Astrocyte (in vitro differentiated cells and primary cell): ENCODE measurements at regions not wholly inside any gene's neighbourhood (a gene's known extent, or its start where the extent isn't known, plus 50 kb on each side); places are given as distances from the start of the nearest gene placed in this dataset.

ENCODE experiments used
- DNase-seq: peaks from one replicate; pipeline ENCODE4 v3.0.0-alpha.2; 2010; ENCODE audit warnings: low read depth
- FAIRE-seq: peaks from 2 replicates; lab custom pipeline; 2011; peaks lifted over from hg19 to GRCh38; lab: Jason Lieb, UNC
- H2AFZ ChIP-seq: 2 replicates; pipeline ENCODE4 v1.6.0; 2012; ENCODE audit warnings: low read depth, low read length, inconsistent platforms
- H3K27ac ChIP-seq: 2 replicates; pipeline ENCODE4 v1.5.1; 2011; ENCODE audit warnings: low read depth, low read length, inconsistent platforms
- H3K27me3 ChIP-seq: 2 replicates; pipeline ENCODE4 v1.6.0; 2011; ENCODE audit warnings: low read length, inconsistent platforms; ENCODE audit not compliant: insufficient read depth
- H3K36me3 ChIP-seq: 2 replicates; pipeline ENCODE4 v1.5.1; 2011; ENCODE audit warnings: low read length, inconsistent platforms; ENCODE audit not compliant: insufficient read depth
- H3K4me1 ChIP-seq: 2 replicates; pipeline ENCODE4 v1.5.1; 2011; ENCODE audit warnings: low read length, inconsistent platforms; ENCODE audit not compliant: insufficient read depth
- H3K4me2 ChIP-seq: 2 replicates; pipeline ENCODE4 v1.6.0; 2012; ENCODE audit warnings: low read length, inconsistent platforms
- H3K4me3 ChIP-seq: 2 replicates; pipeline ENCODE4 v1.5.1; 2011; ENCODE audit warnings: low read depth, mild to moderate bottlenecking, low read length, inconsistent platforms; ENCODE audit not compliant: insufficient read depth
- H3K79me2 ChIP-seq: 2 replicates; pipeline ENCODE4 v1.6.0; 2012; ENCODE audit warnings: mild to moderate bottlenecking, low read length, inconsistent platforms; ENCODE audit not compliant: insufficient read depth
- H3K9ac ChIP-seq: 2 replicates; pipeline ENCODE4 v1.6.0; 2012; ENCODE audit warnings: mild to moderate bottlenecking, low read length, inconsistent platforms
- H3K9me3 ChIP-seq: 2 replicates; pipeline ENCODE4 v1.5.1; 2012; ENCODE audit warnings: low read depth, mild to moderate bottlenecking, low read length, inconsistent platforms; ENCODE audit not compliant: insufficient read depth
- H4K20me1 ChIP-seq: 2 replicates; pipeline ENCODE4 v1.6.0; 2012; ENCODE audit warnings: low read length, inconsistent platforms; ENCODE audit not compliant: insufficient read depth
- H3K27ac Mint-ChIP-seq: one replicate; pipeline ENCODE4 v1.8.0; 2021; ENCODE audit warnings: mild to moderate bottlenecking, mixed read lengths; ENCODE audit not compliant: unreplicated experiment
- H3K27me3 Mint-ChIP-seq: one replicate; pipeline ENCODE4 v1.8.0; 2021; ENCODE audit warnings: low read depth, mixed read lengths; ENCODE audit not compliant: unreplicated experiment
- H3K36me3 Mint-ChIP-seq: one replicate; pipeline ENCODE4 v1.8.0; 2021; ENCODE audit warnings: low read depth, mixed read lengths; ENCODE audit not compliant: unreplicated experiment
- H3K4me1 Mint-ChIP-seq: one replicate; pipeline ENCODE4 v1.8.0; 2021; ENCODE audit warnings: low read depth, mixed read lengths; ENCODE audit not compliant: unreplicated experiment
- H3K4me3 Mint-ChIP-seq: one replicate; pipeline ENCODE4 v1.8.0; 2021; ENCODE audit warnings: mild to moderate bottlenecking, moderate library complexity, mixed read lengths; ENCODE audit not compliant: unreplicated experiment
- H3K9me3 Mint-ChIP-seq: one replicate; pipeline ENCODE4 v1.8.0; 2021; ENCODE audit warnings: mild to moderate bottlenecking, mixed read lengths; ENCODE audit not compliant: unreplicated experiment
- EZH2 ChIP-seq: IDR thresholded peaks from 2 replicates; pipeline ENCODE4 v1.6.1; 2012; ENCODE audit warnings: mild to moderate bottlenecking, low read length, inconsistent platforms; ENCODE audit not compliant: insufficient read depth
- TF ChIP-seq, protein P1 (sequence below): IDR thresholded peaks from 2 replicates; pipeline ENCODE4 v1.5.1; 2011; ENCODE audit warnings: low read depth, mild to moderate bottlenecking, inconsistent platforms, low read length, moderate library complexity; ENCODE audit not compliant: insufficient read depth

GRCh38 chr4:11106190-11106589, 322.5 kb downstream of the HS3ST1 start:
- Histone ChIP-seq H3K27ac (no peak overlapping the region), H3K9ac (no peak overlapping the region), H3K4me2 (no peak overlapping the region), H3K36me3 (no peaks in the 10 kb centered on the region), H2AFZ (no peak overlapping the region), H3K9me3 (no peaks in the 10 kb centered on the region), H3K79me2 (no peaks in the 10 kb centered on the region), H4K20me1 (no peaks in the 10 kb centered on the region), H3K4me3 (no peak overlapping the region), H3K27me3 (no peaks in the 10 kb centered on the region), H3K4me1 (no peaks in the 10 kb centered on the region)
- Mint-ChIP-seq H3K36me3 (peaks cover 2% of the 10 kb centered on the region), H3K4me3 (no peak overlapping the region), H3K27ac (no peak overlapping the region), H3K9me3 (peaks cover 2% of the 10 kb centered on the region), H3K4me1 (peaks cover 9% of the 10 kb centered on the region), H3K27me3 (peaks cover 3% of the 10 kb centered on the region)
- DNase-seq, result peak; percentile 75
- TF ChIP-seq EZH2, result no peak
- TF ChIP-seq, protein P1, sequence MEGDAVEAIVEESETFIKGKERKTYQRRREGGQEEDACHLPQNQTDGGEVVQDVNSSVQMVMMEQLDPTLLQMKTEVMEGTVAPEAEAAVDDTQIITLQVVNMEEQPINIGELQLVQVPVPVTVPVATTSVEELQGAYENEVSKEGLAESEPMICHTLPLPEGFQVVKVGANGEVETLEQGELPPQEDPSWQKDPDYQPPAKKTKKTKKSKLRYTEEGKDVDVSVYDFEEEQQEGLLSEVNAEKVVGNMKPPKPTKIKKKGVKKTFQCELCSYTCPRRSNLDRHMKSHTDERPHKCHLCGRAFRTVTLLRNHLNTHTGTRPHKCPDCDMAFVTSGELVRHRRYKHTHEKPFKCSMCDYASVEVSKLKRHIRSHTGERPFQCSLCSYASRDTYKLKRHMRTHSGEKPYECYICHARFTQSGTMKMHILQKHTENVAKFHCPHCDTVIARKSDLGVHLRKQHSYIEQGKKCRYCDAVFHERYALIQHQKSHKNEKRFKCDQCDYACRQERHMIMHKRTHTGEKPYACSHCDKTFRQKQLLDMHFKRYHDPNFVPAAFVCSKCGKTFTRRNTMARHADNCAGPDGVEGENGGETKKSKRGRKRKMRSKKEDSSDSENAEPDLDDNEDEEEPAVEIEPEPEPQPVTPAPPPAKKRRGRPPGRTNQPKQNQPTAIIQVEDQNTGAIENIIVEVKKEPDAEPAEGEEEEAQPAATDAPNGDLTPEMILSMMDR, result no peak
- FAIRE-seq, result no peak

DNA sequence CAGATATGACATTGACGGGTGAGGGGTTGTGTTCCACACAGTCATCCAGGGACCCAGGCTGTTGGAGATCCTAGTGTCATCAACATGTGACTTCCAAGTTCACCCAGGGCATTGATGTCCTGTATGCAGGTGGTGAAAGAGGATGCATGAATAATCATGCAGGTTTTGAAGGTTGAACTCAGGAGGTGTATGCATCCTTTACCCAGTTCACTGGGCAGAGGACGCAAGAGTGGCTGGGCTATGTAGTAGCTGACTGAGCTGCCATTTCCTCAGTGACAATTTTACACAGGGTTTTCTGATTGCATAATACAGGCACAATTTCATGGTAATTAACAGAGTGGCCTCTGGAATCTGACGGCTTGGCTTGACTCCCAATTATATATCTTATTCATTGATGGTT, 323.0 kb downstream of the HS3ST1 start:
- no peaks in the 10 kb centered on the region for H3K79me2 ChIP-seq
- no peaks in the 10 kb centered on the region for H3K36me3 ChIP-seq
- H3K4me3 ChIP-seq, result no peak overlapping the region
- Mint-ChIP-seq H3K4me1 (peaks cover 9% of the 10 kb centered on the region), H3K27ac (no peak overlapping the region), H3K36me3 (peaks cover 2% of the 10 kb centered on the region), H3K4me3 (no peak overlapping the region), H3K27me3 (peaks cover 3% of the 10 kb centered on the region), H3K9me3 (peaks cover 2% of the 10 kb centered on the region)
- TF ChIP-seq, protein P1, result no peak
- TF ChIP-seq EZH2, result no peak
- H3K9ac ChIP-seq, result no peak overlapping the region
- no peaks in the 10 kb centered on the region for H3K27me3 ChIP-seq
- no peak overlapping the region for H3K4me2 ChIP-seq
- no peak overlapping the region for H3K27ac ChIP-seq
- no peak for DNase-seq
- H3K4me1 ChIP-seq, result no peaks in the 10 kb centered on the region
- H2AFZ ChIP-seq, result no peak overlapping the region
- no peak for FAIRE-seq
- H3K9me3 ChIP-seq, result no peaks in the 10 kb centered on the region
- H4K20me1 ChIP-seq, result no peaks in the 10 kb centered on the region

- Mint-ChIP-seq H3K4me1 (no peaks in the 10 kb centered on the region), H3K9me3 (no peaks in the 10 kb centered on the region), H3K36me3 (peaks cover 2% of the 10 kb centered on the region), H3K4me3 (no peak overlapping the region), H3K27me3 (peaks cover 6% of the 10 kb centered on the region), H3K27ac (no peak overlapping the region)
- TF ChIP-seq, protein P1, result no peak
- no peak for TF ChIP-seq EZH2
- Histone ChIP-seq H3K4me3 (no peak overlapping the region), H3K27me3 (no peaks in the 10 kb centered on the region), H3K79me2 (no peaks in the 10 kb centered on the region), H3K27ac (no peak overlapping the region), H3K4me2 (no peak overlapping the region), H3K9ac (no peak overlapping the region), H2AFZ (no peak overlapping the region), H3K36me3 (no peaks in the 10 kb centered on the region), H3K9me3 (no peaks in the 10 kb centered on the region), H3K4me1 (no peaks in the 10 kb centered on the region), H4K20me1 (no peaks in the 10 kb centered on the region)
- no peak for FAIRE-seq
- no peak for DNase-seq
Observed at GRCh38 chr4:11098461-11098860, 330.2 kb downstream of the HS3ST1 start.
